ENCODE measurements at regions not wholly inside any gene's neighbourhood (a gene's known extent, or its start where the extent isn't known, plus 50 kb on each side); places are given as distances from the start of the nearest gene placed in this dataset.

DNA sequence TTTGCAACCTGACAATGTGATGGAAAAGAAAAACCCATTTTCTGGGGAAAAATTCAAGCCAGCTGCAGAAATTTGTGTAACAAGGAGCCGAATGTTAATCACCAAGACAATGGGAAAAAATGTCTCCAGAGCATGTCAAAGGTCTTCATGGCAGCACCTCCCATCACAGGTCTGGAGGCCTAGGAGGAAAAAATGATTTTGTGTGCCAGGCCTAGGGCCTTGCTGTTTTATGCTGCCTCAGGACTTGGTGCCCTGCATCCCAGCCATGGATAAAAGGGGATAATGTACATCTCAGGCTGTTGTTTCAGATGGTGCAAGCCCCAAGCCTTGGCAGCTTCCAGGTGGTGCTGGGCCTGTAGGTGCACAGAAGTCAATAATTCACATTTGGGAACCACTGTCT lies 747.7 kb downstream of the C6orf118 start:
- no peak overlapping the region for H3K4me3 ChIP-seq
- intact Hi-C loops (cut with DNase I) = no loop called here
- TF ChIP-seq, protein P1, sequence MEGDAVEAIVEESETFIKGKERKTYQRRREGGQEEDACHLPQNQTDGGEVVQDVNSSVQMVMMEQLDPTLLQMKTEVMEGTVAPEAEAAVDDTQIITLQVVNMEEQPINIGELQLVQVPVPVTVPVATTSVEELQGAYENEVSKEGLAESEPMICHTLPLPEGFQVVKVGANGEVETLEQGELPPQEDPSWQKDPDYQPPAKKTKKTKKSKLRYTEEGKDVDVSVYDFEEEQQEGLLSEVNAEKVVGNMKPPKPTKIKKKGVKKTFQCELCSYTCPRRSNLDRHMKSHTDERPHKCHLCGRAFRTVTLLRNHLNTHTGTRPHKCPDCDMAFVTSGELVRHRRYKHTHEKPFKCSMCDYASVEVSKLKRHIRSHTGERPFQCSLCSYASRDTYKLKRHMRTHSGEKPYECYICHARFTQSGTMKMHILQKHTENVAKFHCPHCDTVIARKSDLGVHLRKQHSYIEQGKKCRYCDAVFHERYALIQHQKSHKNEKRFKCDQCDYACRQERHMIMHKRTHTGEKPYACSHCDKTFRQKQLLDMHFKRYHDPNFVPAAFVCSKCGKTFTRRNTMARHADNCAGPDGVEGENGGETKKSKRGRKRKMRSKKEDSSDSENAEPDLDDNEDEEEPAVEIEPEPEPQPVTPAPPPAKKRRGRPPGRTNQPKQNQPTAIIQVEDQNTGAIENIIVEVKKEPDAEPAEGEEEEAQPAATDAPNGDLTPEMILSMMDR (IDR thresholded peaks at IDR 0.05) = no peak
- ATAC-seq = no peak
- H3K27ac ChIP-seq = no peak overlapping the region
- no peak for DNase-seq
- no peaks in the 10 kb centered on the region for H3K9me3 ChIP-seq
- H3K36me3 ChIP-seq = no peaks in the 10 kb centered on the region
- H3K27me3 ChIP-seq = no peaks in the 10 kb centered on the region
- H3K4me1 ChIP-seq = no peaks in the 10 kb centered on the region

DNA sequence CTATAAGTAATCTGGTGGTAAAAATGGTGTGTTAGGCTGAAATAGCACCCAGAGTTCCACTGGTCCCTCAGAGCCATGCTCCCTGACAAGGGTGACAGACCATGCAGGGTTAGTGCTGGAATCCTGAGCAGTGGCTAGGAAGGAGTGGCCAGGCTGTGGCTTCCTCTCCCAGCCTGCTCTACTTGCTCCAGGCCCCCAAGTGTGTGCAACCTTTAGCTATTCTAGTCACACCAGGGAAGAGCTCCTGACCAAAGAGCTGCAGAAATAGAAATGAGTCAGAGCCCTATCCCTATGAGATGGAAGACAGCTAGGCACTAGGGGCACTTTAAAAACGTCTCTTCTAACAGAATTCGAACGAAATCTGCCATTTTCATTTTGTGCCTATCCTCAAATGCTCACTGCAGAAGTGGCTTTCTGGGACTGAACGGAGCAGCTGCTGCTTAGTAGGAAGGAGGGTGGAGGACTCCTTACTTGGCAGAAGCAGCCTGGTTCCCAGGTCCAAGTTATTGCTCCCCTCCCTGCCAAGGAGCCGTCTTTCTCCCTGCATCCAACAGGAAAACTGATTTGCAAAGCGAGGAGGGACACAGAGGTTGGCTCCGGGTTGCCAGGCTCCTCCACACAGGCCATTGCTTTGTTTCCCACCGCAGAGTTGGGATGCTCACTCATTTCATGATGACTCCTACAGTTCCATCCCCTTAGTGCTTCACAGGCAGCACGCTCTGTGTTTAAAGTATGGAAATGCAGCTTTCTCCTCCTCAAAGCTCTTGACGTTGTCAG lies 754.5 kb downstream of the C6orf118 start:
- TF ChIP-seq, protein P1 (IDR thresholded peaks at IDR 0.05) = no peak
- intact Hi-C loops (cut with DNase I) = no loop called here

GRCh38 chr6:164554226-164554625 lies 755.2 kb downstream of the C6orf118 start:
- H3K9me3 ChIP-seq = no peaks in the 10 kb centered on the region
- H3K36me3 ChIP-seq = no peaks in the 10 kb centered on the region
- intact Hi-C loops (cut with DNase I) = no loop called here
- TF ChIP-seq, protein P1 (IDR thresholded peaks at IDR 0.05) = no peak
- no peak overlapping the region for H3K27ac ChIP-seq
- H3K4me3 ChIP-seq = no peak overlapping the region
- H3K27me3 ChIP-seq = no peaks in the 10 kb centered on the region
- DNase-seq = no peak
- no peaks in the 10 kb centered on the region for H3K4me1 ChIP-seq
- ATAC-seq = no peak

More for the DNA sequence above, 754.5 kb downstream of the C6orf118 start:
- Histone ChIP-seq H3K27me3 (no peaks in the 10 kb centered on the region), H3K9me3 (no peaks in the 10 kb centered on the region), H3K27ac (no peak overlapping the region), H3K4me3 (no peak overlapping the region), H3K36me3 (no peaks in the 10 kb centered on the region), H3K4me1 (no peaks in the 10 kb centered on the region)
- no peak for ATAC-seq
- no peak for DNase-seq

- ATAC-seq (no peak), DNase-seq (no peak)
- TF ChIP-seq, protein P1 (IDR thresholded peaks at IDR 0.05) = no peak
- no peaks in the 10 kb centered on the region for H3K27me3 ChIP-seq
- H3K4me1 ChIP-seq = no peaks in the 10 kb centered on the region
- H3K27ac ChIP-seq = no peak overlapping the region
- no peak overlapping the region for H3K4me3 ChIP-seq
- H3K36me3 ChIP-seq = no peaks in the 10 kb centered on the region
- intact Hi-C loops (cut with DNase I) = no loop called here
- H3K9me3 ChIP-seq = no peaks in the 10 kb centered on the region
These were observed 757.7 kb downstream of the C6orf118 start for GRCh38 chr6:164551706-164552105.

GRCh38 chr6:164547076-164547475 lies 762.3 kb downstream of the C6orf118 start:
- DNase-seq = no peak
- intact Hi-C loops (cut with DNase I) = no loop called here
- Histone ChIP-seq H3K4me1 (no peaks in the 10 kb centered on the region), H3K27ac (no peak overlapping the region), H3K27me3 (no peaks in the 10 kb centered on the region), H3K36me3 (no peaks in the 10 kb centered on the region), H3K4me3 (no peak overlapping the region), H3K9me3 (no peaks in the 10 kb centered on the region)
- TF ChIP-seq, protein P1 (IDR thresholded peaks at IDR 0.05) = no peak
- ATAC-seq = no peak
